ENCODE measurements at regions not wholly inside any gene's neighbourhood (a gene's known extent, or its start where the extent isn't known, plus 50 kb on each side); places are given as distances from the start of the nearest gene placed in this dataset.

DNA sequence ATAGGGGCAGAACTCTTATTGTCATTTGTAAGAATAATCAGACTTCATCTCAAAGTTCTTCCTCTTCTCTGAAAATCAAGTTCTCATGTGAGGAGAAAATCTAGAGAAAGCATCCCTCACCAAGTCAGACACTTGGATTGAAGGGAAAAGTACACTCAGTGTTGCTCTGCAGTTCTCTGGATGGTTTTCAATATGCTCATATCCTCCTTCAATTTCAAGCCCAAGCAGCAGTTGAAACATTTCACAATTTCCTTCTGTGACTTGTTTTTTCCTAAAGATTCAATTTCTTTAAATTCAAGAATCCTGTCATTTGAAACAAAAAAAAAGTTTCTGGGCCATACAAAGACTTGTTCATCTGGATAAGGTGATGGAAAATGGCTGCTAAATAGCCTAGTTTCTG, 140.2 kb upstream of the AHI1 start:
- DNase-seq (ENCODE audit: low spot score in 2 of 2) = no peak
- no peak for TF ChIP-seq POLR2A (IDR thresholded peaks at IDR 0.05)
- TF ChIP-seq, protein P1, sequence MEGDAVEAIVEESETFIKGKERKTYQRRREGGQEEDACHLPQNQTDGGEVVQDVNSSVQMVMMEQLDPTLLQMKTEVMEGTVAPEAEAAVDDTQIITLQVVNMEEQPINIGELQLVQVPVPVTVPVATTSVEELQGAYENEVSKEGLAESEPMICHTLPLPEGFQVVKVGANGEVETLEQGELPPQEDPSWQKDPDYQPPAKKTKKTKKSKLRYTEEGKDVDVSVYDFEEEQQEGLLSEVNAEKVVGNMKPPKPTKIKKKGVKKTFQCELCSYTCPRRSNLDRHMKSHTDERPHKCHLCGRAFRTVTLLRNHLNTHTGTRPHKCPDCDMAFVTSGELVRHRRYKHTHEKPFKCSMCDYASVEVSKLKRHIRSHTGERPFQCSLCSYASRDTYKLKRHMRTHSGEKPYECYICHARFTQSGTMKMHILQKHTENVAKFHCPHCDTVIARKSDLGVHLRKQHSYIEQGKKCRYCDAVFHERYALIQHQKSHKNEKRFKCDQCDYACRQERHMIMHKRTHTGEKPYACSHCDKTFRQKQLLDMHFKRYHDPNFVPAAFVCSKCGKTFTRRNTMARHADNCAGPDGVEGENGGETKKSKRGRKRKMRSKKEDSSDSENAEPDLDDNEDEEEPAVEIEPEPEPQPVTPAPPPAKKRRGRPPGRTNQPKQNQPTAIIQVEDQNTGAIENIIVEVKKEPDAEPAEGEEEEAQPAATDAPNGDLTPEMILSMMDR (IDR thresholded peaks at IDR 0.05) = no peak
- H3K4me3 ChIP-seq (ENCODE audit: low read depth, poor library complexity, severe bottlenecking) = no peak overlapping the region
- intact Hi-C loops (cut with DNase I; ENCODE audit: low total_unique reads) = no loop called here

DNA sequence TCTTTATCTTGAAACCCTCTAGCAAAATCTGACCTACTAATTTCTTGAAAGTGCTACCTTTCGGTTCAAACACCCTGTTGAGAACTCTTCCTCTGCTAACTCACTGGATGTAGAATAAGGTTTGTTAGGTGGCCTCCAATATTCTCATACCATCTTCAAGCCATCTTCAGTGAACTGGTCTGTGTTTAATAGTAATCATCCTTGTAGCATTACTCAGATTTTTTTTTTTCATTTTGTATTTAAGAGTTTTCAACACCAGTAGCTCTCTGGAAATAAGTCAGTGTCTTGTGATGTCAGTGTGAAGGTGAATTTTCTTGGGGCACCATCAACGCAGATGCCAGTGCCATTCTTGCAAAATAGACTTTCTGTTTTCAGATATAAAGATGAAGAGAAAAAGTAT, 140.6 kb upstream of the AHI1 start:
- no peak for DNase-seq (ENCODE audit: low spot score in 2 of 2)
- intact Hi-C loops (cut with DNase I; ENCODE audit: low total_unique reads) = no loop called here
- no peak overlapping the region for H3K4me3 ChIP-seq (ENCODE audit: low read depth, poor library complexity, severe bottlenecking)
- 92 to 93% methylated on average over 2 of the region's 2 CpGs for WGBS, 2 donors
- no peak for TF ChIP-seq POLR2A (IDR thresholded peaks at IDR 0.05)
- TF ChIP-seq, protein P1 (IDR thresholded peaks at IDR 0.05) = no peak

DNA sequence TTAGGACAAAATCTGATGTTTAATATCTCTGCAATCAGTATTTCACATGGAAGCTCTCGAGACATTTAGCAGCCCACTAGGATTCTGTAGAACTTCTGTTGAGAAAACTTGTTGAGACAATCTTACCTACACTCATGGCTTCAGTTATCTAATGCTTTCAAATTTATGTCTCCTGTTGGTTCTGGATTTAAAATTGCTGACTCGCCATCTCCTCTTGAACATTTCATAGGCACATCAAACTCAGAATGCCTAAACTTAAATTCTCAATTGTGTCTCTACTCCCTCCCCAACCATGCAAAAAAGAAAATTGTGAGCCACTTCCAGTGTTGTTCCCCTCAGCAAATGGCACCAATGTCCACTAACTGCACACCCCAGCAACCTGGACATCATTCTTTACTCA, 142.5 kb upstream of the AHI1 start:
- intact Hi-C loops (cut with DNase I; ENCODE audit: low total_unique reads) = no loop called here
- WGBS, 2 donors = 94 to 100% methylated on average over 2 of the region's 2 CpGs

DNA sequence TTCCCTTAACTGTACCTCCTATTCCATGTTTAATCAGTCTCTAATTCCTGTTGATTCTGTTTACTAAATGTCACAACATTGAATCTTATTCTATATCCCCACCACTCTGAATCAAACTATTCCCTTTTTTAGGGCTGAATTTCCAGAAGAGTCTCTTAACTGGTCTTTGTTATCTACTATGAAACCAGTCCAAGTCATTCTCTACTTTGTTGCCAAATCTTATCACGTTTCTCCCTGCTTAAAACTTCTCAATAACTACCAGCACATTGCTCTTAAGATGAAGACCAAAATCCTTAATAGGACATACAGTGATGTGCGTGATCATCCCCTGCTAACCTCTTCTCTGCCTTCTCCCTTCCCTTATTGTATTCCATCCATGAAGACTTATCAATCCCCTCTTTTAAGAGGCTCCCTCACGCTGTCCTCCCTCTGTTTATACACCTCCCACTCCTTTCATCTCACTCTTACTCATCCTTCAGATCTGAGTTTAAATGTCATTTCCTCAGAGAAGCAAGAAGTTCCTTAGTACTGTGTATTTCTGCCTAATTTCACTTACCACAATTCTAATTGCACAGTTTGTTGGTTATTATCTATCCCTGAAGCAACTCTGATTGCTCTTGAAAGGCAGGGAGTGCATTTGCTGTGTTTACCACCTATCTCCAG, 143.0 kb upstream of the AHI1 start:
- 56 to 64% methylated on average over 3 of the region's 3 CpGs for WGBS, 2 donors
- intact Hi-C loops (cut with DNase I; ENCODE audit: low total_unique reads) = no loop called here
- TF ChIP-seq, protein P1 (IDR thresholded peaks at IDR 0.05) = no peak
- no peak for TF ChIP-seq POLR2A (IDR thresholded peaks at IDR 0.05)

More for the DNA sequence above, 142.5 kb upstream of the AHI1 start:
- TF ChIP-seq, protein P1 (IDR thresholded peaks at IDR 0.05) = no peak
- TF ChIP-seq POLR2A (IDR thresholded peaks at IDR 0.05) = no peak
- H3K4me3 ChIP-seq (ENCODE audit: low read depth, poor library complexity, severe bottlenecking) = no peak overlapping the region
- DNase-seq (ENCODE audit: low spot score in 2 of 2) = no peak

DNA sequence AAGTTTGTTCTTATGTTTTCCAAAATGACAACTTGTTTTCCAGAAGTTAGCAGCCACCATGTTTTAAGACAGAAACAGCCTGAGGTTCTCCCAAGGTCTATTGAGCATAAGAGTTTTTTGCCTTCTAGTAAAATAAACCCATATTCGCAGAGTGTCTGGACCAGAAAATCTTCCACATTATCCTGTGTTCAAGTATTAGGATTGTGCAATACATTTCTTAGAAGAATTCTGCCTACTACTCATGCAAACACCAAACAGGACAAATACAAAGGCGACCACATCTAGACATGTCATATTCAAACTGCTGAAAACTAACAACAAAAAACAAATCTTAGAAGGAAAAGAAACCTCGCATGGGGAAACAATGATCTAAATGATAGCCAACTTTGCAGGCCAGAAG, 145.4 kb upstream of the AHI1 start:
- WGBS, 2 donors = 91 to 93% methylated on average over 3 of the region's 3 CpGs
- no peak for DNase-seq (ENCODE audit: low spot score in 2 of 2)
- TF ChIP-seq, protein P1 (IDR thresholded peaks at IDR 0.05) = no peak
- no peak for TF ChIP-seq POLR2A (IDR thresholded peaks at IDR 0.05)
- intact Hi-C loops (cut with DNase I; ENCODE audit: low total_unique reads) = no loop called here
- H3K4me3 ChIP-seq (ENCODE audit: low read depth, poor library complexity, severe bottlenecking) = no peak overlapping the region

More for the DNA sequence above, 143.0 kb upstream of the AHI1 start:
- DNase-seq (ENCODE audit: low spot score in 2 of 2) = no peak
- no peak overlapping the region for H3K4me3 ChIP-seq (ENCODE audit: low read depth, poor library complexity, severe bottlenecking)

DNA sequence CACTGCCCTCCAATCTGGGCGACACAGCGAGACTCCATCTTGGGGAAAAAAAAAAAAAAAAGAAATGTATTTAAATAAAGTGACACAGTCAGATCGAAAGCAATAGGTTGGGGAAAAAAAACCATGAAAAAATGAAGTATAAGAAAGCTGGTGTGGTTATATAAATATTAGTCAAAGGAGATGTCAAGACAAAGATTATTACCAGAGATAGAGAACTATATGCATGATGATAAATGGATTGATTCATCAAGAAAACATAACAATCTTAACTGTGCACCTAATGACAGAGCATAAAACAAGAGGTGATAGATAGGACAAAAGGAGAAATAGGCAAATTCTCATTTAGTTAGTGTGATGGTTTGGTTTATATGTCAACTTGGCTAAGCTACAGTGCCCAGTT, 146.9 kb upstream of the AHI1 start:
- H3K4me3 ChIP-seq (ENCODE audit: low read depth, poor library complexity, severe bottlenecking) = no peak overlapping the region
- intact Hi-C loops (cut with DNase I; ENCODE audit: low total_unique reads) = no loop called here
- TF ChIP-seq, protein P1 (IDR thresholded peaks at IDR 0.05) = no peak
- no peak for TF ChIP-seq POLR2A (IDR thresholded peaks at IDR 0.05)
- DNase-seq (ENCODE audit: low spot score in 2 of 2) = no peak
- 78% methylated on average over 3 of the region's 3 CpGs for WGBS, 2 donors
